Small intestine (tissue), 7 donors: ENCODE measurements at regions not wholly inside any gene's neighbourhood (a gene's known extent, or its start where the extent isn't known, plus 50 kb on each side); places are given as distances from the start of the nearest gene placed in this dataset.
A peak's percentile ranks its signal among the peaks of the same experiment; 100 is the strongest.

Experiments
- DNase-seq, 2 donors: peaks; one replicate each; pipeline versions ENCODE4 v3.0.0 to v3.0.0-alpha.2; 2013
- FAIRE-seq: peaks from 2 replicates; lab custom pipeline; 2012; peaks lifted over from hg19 to GRCh38; lab: Jason Lieb, UNC
- H3K27ac ChIP-seq, 3 donors: one replicate each; pipeline ENCODE4 v1.5.1; 2013; ENCODE audit warnings: low read length in 2 of 3, mild to moderate bottlenecking in 2 of 3, control low read depth in 1 of 3, inconsistent platforms in 1 of 3, low read depth in 1 of 3, moderate library complexity in 1 of 3
- H3K27me3 ChIP-seq, 3 donors: one replicate each; pipeline ENCODE4 v1.6.1; 2013; ENCODE audit warnings: low read length in 3 of 3, inconsistent platforms in 1 of 3; ENCODE audit not compliant: control insufficient read depth in 3 of 3, insufficient read depth in 3 of 3
- H3K36me3 ChIP-seq, 3 donors: one replicate each; pipeline ENCODE4 v1.6.1; 2013; ENCODE audit warnings: low read length in 3 of 3, inconsistent platforms in 1 of 3, low read depth in 1 of 3, mild to moderate bottlenecking in 1 of 3, moderate library complexity in 1 of 3; ENCODE audit not compliant: control insufficient read depth in 3 of 3, insufficient read depth in 2 of 3
- H3K4me1 ChIP-seq, 3 donors: one replicate each; pipeline ENCODE4 v1.6.1; 2013; ENCODE audit warnings: low read length in 2 of 3, inconsistent platforms in 1 of 3, low read depth in 1 of 3, mild to moderate bottlenecking in 1 of 3, moderate library complexity in 1 of 3; ENCODE audit not compliant: control insufficient read depth in 3 of 3, insufficient read depth in 2 of 3
- H3K4me3 ChIP-seq, 3 donors: one replicate each; pipeline ENCODE4 v1.5.1; 2013; ENCODE audit warnings: low read length in 3 of 3, control low read depth in 1 of 3, inconsistent platforms in 1 of 3, low read depth in 1 of 3, mild to moderate bottlenecking in 1 of 3, moderate library complexity in 1 of 3
- H3K9me3 ChIP-seq, 2 donors: one replicate each; pipeline ENCODE4 v1.6.1; 2013; ENCODE audit warnings: low read depth in 1 of 2, low read length in 1 of 2; ENCODE audit not compliant: control insufficient read depth in 2 of 2, insufficient read depth in 1 of 2
- WGBS, 3 donors: extraction: QIAGEN DNeasy Blood & Tissue Kit; methylation state at CpG; one replicate each; pipeline ENCODE4 v1.1.7; 2013; 5-methylcytosine and 5-hydroxymethylcytosine counted together
- donor health status: healthy with polysubstance abuse.
- donor health status: control.
- donor health status: control.
- donor health status: Bipolar disorder and iron deficiency.
- donor health status: healthy.

DNA sequence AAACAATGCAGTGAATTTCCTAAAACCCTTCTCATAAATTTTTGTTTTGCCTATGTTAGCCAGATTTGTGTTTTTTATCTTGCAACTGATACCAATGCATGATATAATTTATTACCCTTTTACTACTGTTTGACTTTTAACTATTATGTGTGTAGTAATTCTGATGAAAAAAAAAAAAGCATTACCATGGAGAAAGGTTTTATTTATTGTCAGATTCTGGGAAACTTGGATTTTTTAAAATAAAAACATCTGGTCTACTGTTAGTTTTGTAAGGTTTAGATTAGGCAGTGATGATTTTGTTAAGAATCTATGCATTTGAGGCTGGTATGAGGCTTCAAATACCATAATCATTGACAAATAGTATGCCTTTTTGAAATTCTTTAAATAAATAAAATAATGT is 470.4 kb upstream of the ROBO1 start:
- Histone ChIP-seq H3K9me3 (no peaks in the 10 kb centered on the region), H3K36me3 (no peaks in the 10 kb centered on the region), H3K4me3 (no peak overlapping the region), H3K27me3 (no peaks in the 10 kb centered on the region), H3K4me1 (no peaks in the 10 kb centered on the region), H3K27ac (no peak overlapping the region)
- FAIRE-seq (no peak), DNase-seq (no peak)

DNA sequence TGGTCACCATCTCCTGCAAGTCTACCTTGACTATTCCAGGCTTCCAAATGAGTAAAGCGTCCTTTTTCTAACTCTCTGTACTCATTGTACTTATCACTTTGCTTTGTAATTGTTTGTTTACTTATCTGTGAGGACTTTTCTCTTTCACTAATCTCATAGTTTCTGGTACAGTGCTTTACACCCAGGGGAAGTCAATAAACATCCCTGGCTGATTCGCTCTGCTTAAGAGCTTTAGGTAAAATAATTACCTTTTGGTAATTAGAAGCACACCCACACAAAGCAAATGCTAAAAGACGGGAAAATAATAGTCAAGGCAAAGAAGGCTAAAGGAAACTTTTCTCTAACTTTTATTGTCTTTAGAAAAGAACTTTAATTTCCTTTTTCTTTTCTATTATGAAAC is 466.9 kb upstream of the ROBO1 start:
- peak in 1 of 2 donors; percentile 5 for DNase-seq
- WGBS, 3 donors, result 20 to 58% (median 31%) methylated on average over 3 of the region's 3 CpGs
- FAIRE-seq, result no peak
- no peak overlapping the region for H3K4me3 ChIP-seq
- no peaks in the 10 kb centered on the region for H3K36me3 ChIP-seq
- H3K9me3 ChIP-seq, result no peaks in the 10 kb centered on the region
- no peaks in the 10 kb centered on the region for H3K4me1 ChIP-seq
- H3K27ac ChIP-seq, result no peak overlapping the region
- H3K27me3 ChIP-seq, result no peaks in the 10 kb centered on the region

DNA sequence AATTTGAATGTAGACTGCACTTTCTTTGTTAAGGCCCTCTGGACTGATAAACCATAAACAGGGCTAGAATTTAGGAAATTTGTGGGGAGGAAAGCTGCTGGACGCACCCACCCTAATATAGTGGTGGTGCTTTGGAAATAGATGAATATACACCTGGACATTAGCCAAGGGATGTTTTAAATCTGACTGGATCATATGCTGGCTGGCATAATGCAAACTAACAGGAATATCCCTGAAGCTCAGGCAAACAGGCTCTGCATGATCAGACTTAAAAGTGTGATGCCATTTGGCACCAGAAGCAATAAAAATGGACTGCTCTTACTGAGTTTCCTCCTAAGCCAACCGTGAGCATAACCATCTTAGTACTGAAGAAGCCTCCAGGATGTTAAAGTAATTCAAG is 465.8 kb upstream of the ROBO1 start:
- FAIRE-seq, result no peak
- Histone ChIP-seq H3K27me3 (no peaks in the 10 kb centered on the region), H3K36me3 (no peaks in the 10 kb centered on the region), H3K27ac (no peak overlapping the region), H3K4me1 (no peaks in the 10 kb centered on the region), H3K4me3 (no peak overlapping the region), H3K9me3 (no peaks in the 10 kb centered on the region)
- no peak for DNase-seq
- WGBS, 3 donors, result 71 to 82% (median 81%) methylated on average over 2 of the region's 2 CpGs

DNA sequence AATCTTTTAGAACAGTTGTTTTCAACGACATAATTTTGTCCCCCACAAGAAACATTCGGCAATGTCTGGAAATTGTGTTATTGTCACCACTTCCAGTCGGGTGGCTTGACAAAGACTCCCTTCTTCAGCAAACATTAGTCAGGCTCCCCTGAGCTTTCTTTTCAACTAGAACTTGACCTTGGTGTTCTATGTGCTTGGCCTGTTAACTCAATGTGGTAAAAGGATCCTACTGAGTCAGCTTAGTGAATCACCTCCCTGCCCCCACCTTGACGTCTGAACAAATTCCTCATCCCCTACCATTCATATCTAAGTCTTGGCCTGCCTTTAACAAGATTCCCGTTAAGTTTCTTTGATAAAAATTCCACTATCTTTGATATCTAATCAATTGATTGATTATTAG is 465.0 kb upstream of the ROBO1 start:
- 65 to 79% (median 69%) methylated on average over 5 of the region's 5 CpGs for WGBS, 3 donors

DNA sequence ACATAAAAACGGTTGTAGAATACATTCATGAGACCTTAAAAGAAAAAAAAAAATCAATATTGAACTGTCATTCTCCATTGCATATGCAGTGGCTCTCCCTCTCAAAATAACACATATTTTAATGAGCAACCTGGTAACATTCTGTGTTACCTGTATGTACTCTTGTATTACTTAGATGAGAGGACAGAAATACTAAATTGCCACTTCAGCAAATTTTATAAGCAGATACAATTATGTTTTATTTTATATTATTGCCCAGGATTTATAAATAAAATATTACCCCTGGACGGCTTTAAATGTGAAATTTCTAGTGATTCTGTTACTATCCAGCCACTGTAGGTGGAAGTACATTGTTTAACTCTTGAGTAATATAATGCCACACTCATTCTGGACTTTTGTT is 463.2 kb upstream of the ROBO1 start:
- 57 to 82% (median 58%) methylated on average over 2 of the region's 2 CpGs for WGBS, 3 donors
- H3K4me1 ChIP-seq, result no peaks in the 10 kb centered on the region
- H3K27me3 ChIP-seq, result no peaks in the 10 kb centered on the region
- no peak for DNase-seq
- FAIRE-seq, result no peak
- H3K36me3 ChIP-seq, result no peaks in the 10 kb centered on the region
- H3K9me3 ChIP-seq, result no peaks in the 10 kb centered on the region
- no peak overlapping the region for H3K27ac ChIP-seq
- no peak overlapping the region for H3K4me3 ChIP-seq

More for the DNA sequence above, 465.0 kb upstream of the ROBO1 start:
- Histone ChIP-seq H3K27ac (no peak overlapping the region), H3K4me1 (no peaks in the 10 kb centered on the region), H3K9me3 (no peaks in the 10 kb centered on the region), H3K4me3 (no peak overlapping the region), H3K36me3 (no peaks in the 10 kb centered on the region), H3K27me3 (no peaks in the 10 kb centered on the region)
- FAIRE-seq (no peak), DNase-seq (no peak)

DNA sequence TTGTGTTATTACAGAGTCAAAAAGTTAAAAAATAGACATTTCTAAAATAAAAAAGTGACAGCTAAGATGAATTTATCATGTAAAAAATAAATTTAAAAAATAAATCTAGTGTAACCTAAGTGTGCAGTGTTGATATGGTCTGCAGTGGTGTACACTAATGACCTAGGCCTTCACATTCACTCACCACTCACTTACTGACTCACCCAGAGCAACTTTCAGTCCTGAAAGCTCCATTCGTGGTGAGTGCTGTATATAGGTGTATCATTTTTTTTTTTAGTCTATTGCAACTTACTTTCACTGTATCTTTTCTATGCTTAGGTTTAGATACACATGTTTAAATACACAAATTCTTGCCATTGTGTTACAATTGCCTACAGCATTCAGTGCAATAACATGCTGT is 459.4 kb upstream of the ROBO1 start:
- no peak overlapping the region for H3K4me3 ChIP-seq
- FAIRE-seq (no peak), DNase-seq (no peak)
- 55 to 81% (median 64%) methylated on average over 1 of the region's 1 CpG for WGBS, 3 donors
- H3K9me3 ChIP-seq, result no peaks in the 10 kb centered on the region
- no peaks in the 10 kb centered on the region for H3K4me1 ChIP-seq
- H3K27ac ChIP-seq, result no peak overlapping the region
- no peaks in the 10 kb centered on the region for H3K36me3 ChIP-seq
- H3K27me3 ChIP-seq, result no peaks in the 10 kb centered on the region

DNA sequence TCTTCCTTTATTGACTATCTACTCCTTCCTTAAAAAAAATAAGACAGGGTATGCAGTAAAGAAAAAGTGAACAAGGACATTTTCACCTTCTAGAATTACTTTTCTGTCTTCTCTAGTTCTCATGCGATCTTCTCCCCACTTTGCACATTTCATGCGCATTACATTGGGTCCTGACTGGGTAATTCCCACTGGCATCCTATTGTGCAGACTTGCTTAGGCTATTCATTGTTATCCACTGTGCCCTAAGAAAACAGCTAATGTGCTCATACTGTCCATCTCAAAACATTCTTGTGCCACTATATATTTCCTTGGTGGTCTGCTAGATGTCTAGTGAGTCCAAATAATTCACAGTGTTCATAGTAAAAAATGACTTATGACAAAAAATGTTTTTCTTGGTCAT is 447.4 kb upstream of the ROBO1 start:
- WGBS, 3 donors, result 77 to 92% (median 90%) methylated on average over 2 of the region's 2 CpGs
- Histone ChIP-seq H3K27me3 (no peaks in the 10 kb centered on the region), H3K4me3 (no peak overlapping the region), H3K36me3 (no peaks in the 10 kb centered on the region), H3K4me1 (no peaks in the 10 kb centered on the region), H3K27ac (no peak overlapping the region), H3K9me3 (peaks cover 0 to 2% of the 10 kb centered on the region in 2 donors)
- DNase-seq, result no peak
- no peak for FAIRE-seq

DNA sequence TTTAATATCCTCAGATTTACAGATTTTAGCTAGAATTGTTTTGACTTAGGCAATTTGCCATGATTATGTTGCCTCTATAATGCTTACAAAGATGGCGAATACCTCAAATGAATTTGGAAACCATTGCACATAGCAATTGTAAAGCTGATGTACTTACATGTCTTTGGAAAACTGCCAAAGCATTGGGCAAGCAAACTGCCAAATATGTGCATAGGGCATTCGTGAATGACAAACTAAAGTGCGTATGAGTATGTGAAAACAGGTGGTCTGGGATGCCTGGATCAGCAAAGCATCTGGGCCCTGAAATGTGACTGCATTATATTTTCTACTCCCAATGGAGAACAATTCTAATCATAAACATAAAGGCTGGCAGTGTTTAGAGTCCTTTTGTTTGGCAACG is 445.3 kb upstream of the ROBO1 start:
- H3K36me3 ChIP-seq, result no peaks in the 10 kb centered on the region
- FAIRE-seq, result no peak
- no peak overlapping the region for H3K27ac ChIP-seq
- H3K4me3 ChIP-seq, result no peak overlapping the region
- peaks cover 0 to 2% of the 10 kb centered on the region in 2 donors for H3K9me3 ChIP-seq
- 61 to 70% (median 65%) methylated on average over 4 of the region's 4 CpGs for WGBS, 3 donors
- DNase-seq, result no peak
- no peaks in the 10 kb centered on the region for H3K27me3 ChIP-seq
- no peaks in the 10 kb centered on the region for H3K4me1 ChIP-seq

DNA sequence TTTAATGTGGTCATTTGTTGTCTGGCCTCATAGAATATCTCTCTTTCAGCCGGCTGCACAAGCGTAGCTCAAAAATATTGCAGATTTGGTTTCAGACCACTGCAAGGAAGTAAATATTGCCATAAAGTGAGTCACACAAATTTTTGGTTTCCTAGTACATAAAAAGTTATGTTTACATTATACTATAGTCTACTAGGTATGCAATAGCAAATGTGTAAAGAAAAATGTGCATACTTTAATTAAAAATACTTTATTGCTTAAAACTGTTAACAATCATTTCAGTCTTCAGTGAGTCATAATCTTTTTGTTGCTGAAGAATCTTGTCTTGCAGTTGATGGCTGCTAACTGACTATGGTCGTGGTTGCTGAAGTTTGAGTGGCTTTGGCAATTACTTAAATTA is 425.1 kb upstream of the ROBO1 start:
- Histone ChIP-seq H3K27ac (no peak overlapping the region), H3K27me3 (no peaks in the 10 kb centered on the region), H3K4me3 (no peak overlapping the region), H3K4me1 (no peaks in the 10 kb centered on the region), H3K36me3 (no peaks in the 10 kb centered on the region), H3K9me3 (no peaks in the 10 kb centered on the region)
- no peak for DNase-seq
- WGBS, 3 donors, result 61 to 75% (median 65%) methylated on average over 3 of the region's 3 CpGs
- FAIRE-seq, result no peak
